Mucosa of gallbladder (tissue), 1 donor: ENCODE measurements at regions not wholly inside any gene's neighbourhood (a gene's known extent, or its start where the extent isn't known, plus 50 kb on each side); places are given as distances from the start of the nearest gene placed in this dataset.

Experiments used
- DNase-seq: peaks from one replicate; pipeline ENCODE4 v3.0.0-alpha.2; 2020; ENCODE audit warnings: low spot score
- donor health status: DM: no; HTN: no; CAD: no.

GRCh38 chr10:60666221-60666620 is 112.1 kb upstream of the CDK1 start:
- DNase-seq, result no peak

- DNase-seq, result no peak
Observed at GRCh38 chr10:60664859-60665258, 113.4 kb upstream of the CDK1 start.

- DNase-seq, result no peak
Observed at GRCh38 chr10:60663850-60664249, 114.4 kb upstream of the CDK1 start.

GRCh38 chr10:60662917-60663614 is 115.2 kb upstream of the CDK1 start:
- DNase-seq, result no peak

GRCh38 chr10:60661637-60662036 is 116.6 kb upstream of the CDK1 start:
- no peak for DNase-seq

GRCh38 chr10:60660625-60661024 is 117.7 kb upstream of the CDK1 start:
- no peak for DNase-seq

GRCh38 chr10:60654813-60655464 is 123.3 kb upstream of the CDK1 start:
- DNase-seq, result no peak

GRCh38 chr10:60652628-60653027 is 125.7 kb upstream of the CDK1 start:
- DNase-seq, result no peak

- DNase-seq, result no peak
Observed at GRCh38 chr10:60650378-60650800, 127.9 kb upstream of the CDK1 start.

- peak; percentile 47 for DNase-seq
Observed at GRCh38 chr10:60649485-60650377, 128.5 kb upstream of the CDK1 start.

GRCh38 chr10:60648761-60649160 is 129.5 kb upstream of the CDK1 start:
- no peak for DNase-seq

- DNase-seq, result peak; percentile 53
Observed at GRCh38 chr10:60646966-60647796, 131.1 kb upstream of the CDK1 start.

- DNase-seq, result no peak
Observed at GRCh38 chr10:60645980-60646379, 132.3 kb upstream of the CDK1 start.

GRCh38 chr10:60644436-60645130 is 133.7 kb upstream of the CDK1 start:
- no peak for DNase-seq

- no peak for DNase-seq
Observed at GRCh38 chr10:60643874-60644273, 134.4 kb upstream of the CDK1 start.

- no peak for DNase-seq
Observed at GRCh38 chr10:60629332-60629731, 148.9 kb upstream of the CDK1 start.

GRCh38 chr10:60627778-60628748 is 150.2 kb upstream of the CDK1 start:
- DNase-seq, result peak; percentile 24

GRCh38 chr10:60626037-60626436 is 152.2 kb upstream of the CDK1 start:
- no peak for DNase-seq

GRCh38 chr10:60623627-60624026 is 154.7 kb upstream of the CDK1 start:
- DNase-seq, result no peak

- no peak for DNase-seq
Observed at GRCh38 chr10:60621018-60621417, 157.3 kb upstream of the CDK1 start.
